ENCODE measurements at regions not wholly inside any gene's neighbourhood (a gene's known extent, or its start where the extent isn't known, plus 50 kb on each side); places are given as distances from the start of the nearest gene placed in this dataset.
A peak's percentile ranks its signal among the peaks of the same experiment; 100 is the strongest.

DNA sequence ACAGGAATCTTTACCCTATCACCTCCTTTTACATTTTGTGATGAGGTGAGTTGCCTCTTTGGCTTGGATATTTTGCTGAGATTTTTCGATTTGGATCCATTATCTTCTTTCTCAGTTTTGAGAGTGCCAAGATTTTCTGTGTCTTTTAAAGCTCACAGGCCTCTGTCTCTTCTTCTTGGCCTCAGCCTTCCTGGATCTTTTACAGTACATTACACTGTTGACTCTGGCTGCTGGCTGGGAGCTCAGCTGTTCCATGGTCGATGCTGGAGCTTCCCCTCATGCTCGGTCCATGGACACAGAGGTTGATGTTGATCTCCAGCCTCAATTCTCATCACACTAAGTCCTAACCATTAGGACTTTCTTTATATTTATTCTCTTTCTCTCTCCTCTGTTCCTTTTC, 332.8 kb upstream of the UBE2E3 start:
- DNase-seq (ENCODE audit: low spot score), result no peak
- ChIA-PET CTCF (interaction anchor here (0.7 kb wide), 1 partner anchor 100 kb away, joined by 5 read pairs; no protein-coding TSS in a partner anchor), POLR2A (ENCODE audit: low non-redundant PET) (no interaction called here)
- no peak overlapping the region for H3K27ac ChIP-seq
- TF ChIP-seq, protein P1, sequence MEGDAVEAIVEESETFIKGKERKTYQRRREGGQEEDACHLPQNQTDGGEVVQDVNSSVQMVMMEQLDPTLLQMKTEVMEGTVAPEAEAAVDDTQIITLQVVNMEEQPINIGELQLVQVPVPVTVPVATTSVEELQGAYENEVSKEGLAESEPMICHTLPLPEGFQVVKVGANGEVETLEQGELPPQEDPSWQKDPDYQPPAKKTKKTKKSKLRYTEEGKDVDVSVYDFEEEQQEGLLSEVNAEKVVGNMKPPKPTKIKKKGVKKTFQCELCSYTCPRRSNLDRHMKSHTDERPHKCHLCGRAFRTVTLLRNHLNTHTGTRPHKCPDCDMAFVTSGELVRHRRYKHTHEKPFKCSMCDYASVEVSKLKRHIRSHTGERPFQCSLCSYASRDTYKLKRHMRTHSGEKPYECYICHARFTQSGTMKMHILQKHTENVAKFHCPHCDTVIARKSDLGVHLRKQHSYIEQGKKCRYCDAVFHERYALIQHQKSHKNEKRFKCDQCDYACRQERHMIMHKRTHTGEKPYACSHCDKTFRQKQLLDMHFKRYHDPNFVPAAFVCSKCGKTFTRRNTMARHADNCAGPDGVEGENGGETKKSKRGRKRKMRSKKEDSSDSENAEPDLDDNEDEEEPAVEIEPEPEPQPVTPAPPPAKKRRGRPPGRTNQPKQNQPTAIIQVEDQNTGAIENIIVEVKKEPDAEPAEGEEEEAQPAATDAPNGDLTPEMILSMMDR (conservative IDR thresholded peaks at IDR 0.05; ENCODE audit: low read depth), result no peak

- ChIA-PET CTCF (interaction anchor here (0.7 kb wide), 1 partner anchor 89 kb away, joined by 3 read pairs; no protein-coding TSS in a partner anchor), POLR2A (ENCODE audit: low non-redundant PET) (no interaction called here)
- no peak overlapping the region for H3K27ac ChIP-seq
- TF ChIP-seq, protein P1 (conservative IDR thresholded peaks at IDR 0.05; ENCODE audit: low read depth), result no peak
- no peak for DNase-seq (ENCODE audit: low spot score)
Observed at GRCh38 chr2:180647221-180647620, 333.2 kb upstream of the UBE2E3 start.

GRCh38 chr2:180646756-180647155, 333.6 kb upstream of the UBE2E3 start:
- ChIA-PET CTCF (interaction anchor here (0.7 kb wide), 1 partner anchor 90 kb away, joined by 3 read pairs; no protein-coding TSS in a partner anchor), POLR2A (ENCODE audit: low non-redundant PET) (no interaction called here)
- H3K27ac ChIP-seq, result no peak overlapping the region

DNA sequence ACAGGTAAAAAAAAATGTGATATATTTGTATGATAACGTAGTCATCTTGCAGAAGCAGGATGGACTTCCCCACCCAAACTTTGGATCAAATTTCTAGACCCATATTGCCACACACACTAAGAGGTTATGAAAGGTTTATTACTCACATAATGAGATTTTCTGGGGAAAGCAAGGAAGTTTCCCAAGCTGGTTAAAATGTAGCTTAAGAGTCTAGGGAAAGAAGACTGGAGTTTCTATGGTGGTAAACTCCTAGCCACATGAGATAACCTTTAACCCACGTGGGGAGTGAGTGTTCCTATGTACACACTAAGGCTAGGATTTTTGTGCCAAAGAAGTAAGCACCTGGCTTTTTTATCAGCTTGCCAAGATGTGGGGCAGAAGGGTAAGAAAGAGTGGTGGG, 335.7 kb upstream of the UBE2E3 start:
- H3K27ac ChIP-seq, result no peak overlapping the region
- ChIA-PET CTCF (no interaction called here), POLR2A (ENCODE audit: low non-redundant PET) (no interaction called here)
- DNase-seq (ENCODE audit: low spot score), result peak; percentile 17
- TF ChIP-seq, protein P1 (conservative IDR thresholded peaks at IDR 0.05; ENCODE audit: low read depth), result no peak

More at GRCh38 chr2:180646756-180647155, 333.6 kb upstream of the UBE2E3 start:
- no peak for DNase-seq (ENCODE audit: low spot score)
- TF ChIP-seq, protein P1 (conservative IDR thresholded peaks at IDR 0.05; ENCODE audit: low read depth), result no peak

DNA sequence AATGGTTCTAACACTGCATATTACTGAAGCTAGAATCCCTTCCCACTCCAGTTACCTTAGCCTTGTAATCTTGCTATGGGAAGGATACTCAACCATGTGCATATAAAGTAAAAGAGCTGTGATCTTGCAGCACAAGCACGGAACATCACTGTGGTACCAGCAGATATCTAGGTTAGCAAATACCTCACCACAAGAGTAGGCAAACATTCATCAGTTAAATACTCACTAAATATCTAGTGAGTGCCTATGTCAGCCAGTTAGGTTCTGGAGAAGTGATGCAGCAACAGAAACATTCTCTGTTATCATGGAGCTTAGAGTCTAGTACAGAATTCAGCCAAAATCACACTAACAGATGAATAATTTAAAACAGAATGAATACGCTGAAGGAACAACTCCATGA, 349.6 kb upstream of the UBE2E3 start:
- DNase-seq (ENCODE audit: low spot score), result no peak
- H3K27ac ChIP-seq, result no peak overlapping the region
- ChIA-PET CTCF (no interaction called here), POLR2A (ENCODE audit: low non-redundant PET) (no interaction called here)
- TF ChIP-seq, protein P1 (conservative IDR thresholded peaks at IDR 0.05; ENCODE audit: low read depth), result no peak

GRCh38 chr2:180625006-180625844, 355.2 kb upstream of the UBE2E3 start:
- peak; percentile 60 for DNase-seq (ENCODE audit: low spot score)
- TF ChIP-seq, protein P1 (conservative IDR thresholded peaks at IDR 0.05; ENCODE audit: low read depth), result no peak
- ChIA-PET POLR2A (ENCODE audit: low non-redundant PET) (no interaction called here), CTCF (interaction anchor here (0.6 kb wide), 1 partner anchor 232 kb away, joined by 5 read pairs; no protein-coding TSS in a partner anchor)
- no peak overlapping the region for H3K27ac ChIP-seq
